Kidney tubule cell (primary cell): ENCODE measurements at regions not wholly inside any gene's neighbourhood (a gene's known extent, or its start where the extent isn't known, plus 50 kb on each side); places are given as distances from the start of the nearest gene placed in this dataset.

Source experiments
- DNase-seq: peaks from one replicate; pipeline ENCODE4 v3.0.0-alpha.2; 2018; ENCODE audit warnings: low spot score

DNA sequence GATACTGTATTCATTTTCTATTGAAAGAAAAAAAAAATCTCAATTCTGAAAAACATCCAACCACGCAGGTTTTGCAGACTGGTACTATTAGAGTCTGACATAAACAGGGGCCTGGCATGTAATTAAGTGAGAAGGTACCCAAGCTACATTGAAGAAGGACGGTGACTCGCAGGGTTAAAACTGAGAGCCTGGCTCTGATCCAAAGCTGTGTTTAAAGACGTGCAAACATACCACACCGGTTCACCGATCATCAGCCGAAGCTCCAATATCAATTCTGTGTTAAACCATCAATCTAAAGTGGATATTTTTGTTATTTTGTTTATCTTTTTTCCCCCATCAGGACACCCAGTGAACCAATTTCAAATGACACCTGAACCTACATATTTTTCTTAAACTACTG is 108.1 kb upstream of the DIO3 start:
- no peak for DNase-seq

DNA sequence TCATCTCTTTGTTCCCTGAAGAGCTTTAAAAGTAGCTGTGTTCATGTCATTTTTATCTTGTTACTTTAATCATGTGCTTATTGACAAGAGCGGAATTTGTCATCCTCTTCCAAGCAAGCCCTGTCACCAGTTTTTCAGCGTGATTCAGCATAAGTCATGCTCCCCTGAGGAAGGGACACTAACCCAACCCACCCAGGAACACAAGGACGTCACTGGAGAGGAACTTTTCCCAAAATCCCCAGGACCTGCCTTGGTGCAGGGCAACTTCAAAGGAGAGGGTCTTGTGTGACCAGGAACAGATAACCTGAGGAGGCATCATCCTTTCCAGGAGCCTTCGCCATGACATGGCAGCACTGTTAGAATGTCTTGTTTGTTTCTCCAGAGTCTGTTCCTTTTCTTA is 107.1 kb upstream of the DIO3 start:
- DNase-seq = no peak

- DNase-seq = no peak
Measured at GRCh38 chr14:101456246-101457175, 104.8 kb upstream of the DIO3 start.

DNA sequence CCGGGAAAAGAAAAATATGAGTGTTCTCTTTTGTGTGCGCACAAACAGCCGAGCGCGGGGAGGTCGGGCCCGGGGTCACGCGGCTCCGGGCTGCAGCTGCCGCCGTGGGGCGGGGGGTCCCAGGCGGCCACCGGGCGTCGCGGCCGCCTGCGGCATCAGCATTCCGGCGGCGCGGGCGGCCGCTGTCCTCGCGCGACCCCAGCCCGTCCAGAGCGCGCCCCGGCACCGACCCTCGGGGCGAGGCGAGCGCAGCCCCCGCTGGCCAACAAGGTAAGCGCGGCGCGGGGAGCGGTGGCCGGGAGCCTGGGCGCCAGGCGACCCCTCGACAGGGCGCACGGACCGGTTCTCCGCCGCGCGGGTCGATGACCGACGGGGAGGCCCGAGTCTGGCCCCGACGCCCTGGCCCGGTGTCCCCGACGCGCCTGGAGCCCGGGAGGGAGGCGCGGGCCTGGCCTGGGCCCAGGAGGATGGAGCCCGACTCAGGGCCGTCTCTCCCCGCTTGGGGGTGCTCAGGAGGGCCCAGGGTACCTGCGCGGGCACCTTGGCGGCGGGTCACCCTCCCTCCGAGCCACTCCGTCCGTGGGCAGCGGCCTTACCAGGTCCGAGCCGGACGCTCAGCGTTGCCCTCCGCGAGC is 103.9 kb upstream of the DIO3 start:
- DNase-seq = no peak

- no peak for DNase-seq
Measured at GRCh38 chr14:101457936-101458740, 103.2 kb upstream of the DIO3 start.

GRCh38 chr14:101458741-101459550 is 102.3 kb upstream of the DIO3 start:
- no peak for DNase-seq

DNA sequence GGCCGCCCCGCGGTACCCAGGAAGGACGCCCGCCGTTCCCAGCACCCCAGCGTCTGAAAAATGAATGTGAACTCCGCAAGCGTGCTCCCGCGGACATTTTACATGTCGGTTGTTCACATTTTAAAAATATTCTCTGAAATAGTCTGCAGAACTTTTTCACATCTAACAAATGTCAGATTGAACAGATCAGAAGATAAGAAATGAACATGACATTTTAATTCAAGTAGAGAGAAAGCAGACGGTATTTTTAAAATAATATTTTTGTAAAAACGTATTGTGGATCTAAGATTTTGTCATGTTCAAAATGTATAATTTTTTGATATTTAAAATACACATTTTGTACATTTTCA is 101.8 kb upstream of the DIO3 start:
- no peak for DNase-seq

DNA sequence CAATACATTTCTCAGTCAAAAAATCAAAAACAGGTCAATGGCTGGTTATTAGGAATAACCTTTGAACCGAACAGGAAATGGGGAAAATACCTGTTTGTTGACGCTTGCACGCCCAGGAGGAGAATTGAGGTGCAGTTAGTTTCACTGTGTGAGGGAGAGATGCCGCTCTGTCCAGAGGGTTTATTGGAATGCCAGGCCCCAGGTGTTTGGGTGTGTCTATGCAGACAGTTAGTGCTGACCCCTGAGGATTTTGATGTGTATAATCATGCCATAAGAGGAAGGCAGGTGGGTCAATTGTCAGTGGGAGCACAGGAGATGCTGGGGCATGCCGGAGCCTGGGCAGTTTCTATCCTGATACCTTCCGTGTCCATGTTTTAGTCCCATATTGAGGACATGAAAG is 100.8 kb upstream of the DIO3 start:
- no peak for DNase-seq

- DNase-seq = no peak
Measured at GRCh38 chr14:101460986-101461750, 100.1 kb upstream of the DIO3 start.

- no peak for DNase-seq
Measured at GRCh38 chr14:101461891-101462290, 99.4 kb upstream of the DIO3 start.

DNA sequence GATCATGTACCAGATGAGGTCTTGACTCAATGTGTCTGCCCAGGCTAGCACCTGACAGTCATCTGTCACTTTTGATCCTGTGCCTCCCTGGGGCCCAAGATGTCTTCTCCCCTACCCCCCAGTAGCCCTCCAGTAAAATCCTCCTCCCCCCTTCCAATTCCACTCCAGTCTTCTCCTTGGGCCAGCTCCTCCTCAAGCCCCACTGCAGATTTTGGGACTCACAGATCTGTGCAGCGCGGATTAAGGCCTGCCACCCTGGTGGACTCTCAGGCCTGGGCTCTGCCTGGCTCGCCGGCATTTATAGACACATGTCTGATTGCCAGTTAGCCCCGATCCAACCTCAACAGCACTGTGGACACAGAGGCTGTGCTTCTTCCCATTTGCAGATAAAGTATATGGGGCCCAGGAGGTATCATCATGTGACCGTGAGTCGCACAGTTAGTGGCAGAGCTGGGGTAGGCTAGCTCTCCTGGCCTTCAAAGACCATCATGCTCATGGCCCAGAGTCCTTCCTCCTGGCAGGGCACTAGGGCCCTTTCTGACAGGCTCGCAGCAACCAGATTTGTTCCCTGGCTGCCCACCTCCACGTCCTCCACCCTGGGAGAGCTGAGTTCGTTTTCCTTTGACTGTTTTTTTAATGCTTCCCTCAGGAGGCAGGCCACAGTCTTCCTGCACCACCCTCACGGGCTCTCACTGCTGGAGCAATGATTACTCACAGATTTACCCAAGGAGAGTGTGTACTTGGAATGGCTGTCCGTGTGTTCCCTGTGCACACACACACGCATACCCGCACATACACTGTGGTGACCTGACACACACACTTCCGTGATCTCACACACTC is 98.3 kb upstream of the DIO3 start:
- DNase-seq = no peak

- no peak for DNase-seq
Measured at GRCh38 chr14:101463566-101464171, 97.6 kb upstream of the DIO3 start.

DNA sequence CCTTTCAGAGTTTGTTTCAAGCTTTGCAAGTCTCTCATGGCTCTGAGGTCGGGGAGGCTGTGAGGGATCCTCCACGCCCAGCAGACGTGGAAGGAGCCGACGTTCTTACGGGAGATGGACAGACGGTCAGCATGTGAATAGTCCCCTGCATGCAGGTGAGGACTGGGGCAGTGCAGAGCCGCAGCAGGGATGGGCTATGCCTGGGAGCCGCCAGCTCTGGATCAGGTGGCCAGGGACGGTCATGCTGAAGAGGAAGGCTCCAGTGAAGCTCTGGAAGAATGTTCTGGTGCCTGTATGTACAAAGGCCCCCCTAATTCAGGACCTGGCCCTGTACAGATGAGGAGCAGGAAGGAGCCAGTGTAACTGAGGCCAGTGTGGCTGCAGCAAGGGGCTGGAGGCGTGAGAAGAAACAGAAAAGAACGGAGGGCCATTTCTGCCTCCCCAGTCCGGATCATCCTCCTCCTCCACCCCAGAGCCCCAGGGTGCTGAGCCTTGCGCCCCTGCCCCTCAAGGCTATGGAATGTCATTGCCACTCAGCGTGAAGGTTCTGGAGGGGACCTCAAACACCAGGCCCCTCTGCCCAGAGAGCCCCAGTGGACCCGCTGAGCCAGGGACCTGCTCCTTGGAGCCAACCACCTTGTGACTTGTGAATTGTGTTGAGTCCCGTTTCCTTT is 96.8 kb upstream of the DIO3 start:
- no peak for DNase-seq

DNA sequence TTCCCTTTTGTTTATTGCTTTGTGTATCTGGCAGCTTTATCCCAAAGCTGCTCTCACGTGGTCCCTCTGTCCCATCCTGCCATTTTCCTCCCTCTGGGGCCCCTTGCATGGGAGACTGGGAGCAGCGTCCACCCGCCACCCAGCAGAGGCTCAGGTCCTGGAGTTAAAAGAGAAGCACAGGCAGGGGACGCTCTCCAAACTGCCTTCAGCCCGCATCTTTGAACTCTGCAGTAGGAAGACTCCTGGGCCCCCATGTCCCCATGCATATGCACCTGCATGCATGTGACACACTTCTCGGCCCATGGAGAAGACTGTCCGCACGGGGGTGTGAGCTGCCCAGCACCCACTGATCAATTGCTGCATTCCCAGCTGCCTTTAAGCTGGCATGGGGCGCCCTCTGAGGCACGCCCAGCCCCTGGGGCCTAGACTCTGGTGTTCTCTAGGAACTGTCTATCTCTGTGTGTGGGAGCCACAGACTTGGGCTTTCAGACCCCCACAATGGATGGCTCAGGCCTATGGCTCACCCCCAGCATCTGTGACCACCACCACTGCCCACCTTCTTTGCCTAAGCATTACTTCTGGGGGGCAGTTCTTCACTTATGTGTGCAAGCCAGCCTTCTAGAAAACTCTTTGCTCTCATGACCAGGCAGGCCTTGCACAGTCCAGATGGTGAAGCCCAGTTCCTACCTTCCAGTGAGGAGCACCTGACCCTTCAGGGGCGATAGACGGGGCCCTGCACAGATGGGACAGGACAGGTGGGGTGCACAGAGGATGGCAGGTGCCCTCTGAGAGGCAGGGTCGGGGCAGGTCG is 96.1 kb upstream of the DIO3 start:
- no peak for DNase-seq

DNA sequence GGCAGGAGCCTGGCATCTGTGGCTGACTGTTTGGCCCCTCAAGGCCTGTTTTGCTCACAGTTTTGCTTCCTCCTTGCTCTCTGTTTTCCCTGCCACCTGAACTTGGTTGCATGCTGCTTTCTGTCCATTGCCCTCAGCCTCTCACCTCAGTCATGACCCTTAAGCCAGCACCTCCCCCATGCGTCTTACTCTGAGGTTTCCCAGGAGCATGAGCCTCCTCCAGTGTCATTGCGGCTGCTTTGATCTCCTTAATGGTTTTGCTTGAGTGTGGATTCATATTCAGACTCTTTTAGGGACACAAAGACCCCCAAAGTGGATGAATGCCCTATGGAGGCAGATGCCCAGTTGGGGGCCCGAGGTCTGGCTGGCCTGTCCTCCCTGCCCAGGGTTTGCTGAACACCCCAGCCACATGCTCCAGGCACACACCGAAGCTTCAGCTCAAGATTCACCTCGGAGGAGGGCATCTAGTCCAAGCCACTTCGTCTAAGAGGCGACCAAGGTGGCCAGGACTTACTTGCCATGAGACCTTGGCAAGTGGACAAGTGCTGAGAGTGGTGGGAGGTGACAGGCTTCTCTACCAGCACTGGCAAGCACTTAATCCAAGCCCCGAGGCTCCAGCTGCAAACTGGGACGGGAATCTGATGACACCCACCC is 95.4 kb upstream of the DIO3 start:
- DNase-seq = no peak

GRCh38 chr14:101466456-101467180 is 94.7 kb upstream of the DIO3 start:
- DNase-seq = no peak
